NCI-H526 treated with DMSO at 0.1 percent for 48 hours (cell line): ENCODE measurements at regions not wholly inside any gene's neighbourhood (a gene's known extent, or its start where the extent isn't known, plus 50 kb on each side); places are given as distances from the start of the nearest gene placed in this dataset.
"Not testable (repeated sequence)": the region's sequence is repeated elsewhere in the genome, so short reads cannot be mapped to it uniquely, and the experiment has no call there.

Source experiments
- DNase-seq: peaks from one replicate; lab custom pipeline; 2025; lab: John Stamatoyannopoulos, UW

DNA sequence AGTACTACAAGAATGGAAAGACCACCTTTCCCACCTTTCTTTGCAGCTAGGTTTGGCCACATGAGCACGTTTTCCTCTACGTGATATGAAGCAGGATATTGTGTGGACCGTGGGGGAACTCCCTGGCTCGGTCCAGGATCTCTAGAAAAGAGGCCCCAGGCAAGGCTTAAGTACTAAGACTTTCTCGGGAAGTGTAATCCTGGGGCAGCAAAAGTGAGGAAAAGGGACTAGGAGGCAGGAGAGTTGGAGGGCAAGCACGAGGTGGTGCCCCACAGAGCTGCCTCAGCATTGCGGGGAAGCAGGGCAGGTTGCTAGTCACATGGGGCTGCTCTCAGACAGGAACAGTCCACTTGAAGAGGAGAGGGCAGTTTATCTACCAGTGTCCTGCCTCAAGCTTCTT lies 235.1 kb downstream of the GADD45G start:
- no peak for DNase-seq

GRCh38 chr9:89841456-89841855 lies 236.6 kb downstream of the GADD45G start:
- DNase-seq: no peak

DNA sequence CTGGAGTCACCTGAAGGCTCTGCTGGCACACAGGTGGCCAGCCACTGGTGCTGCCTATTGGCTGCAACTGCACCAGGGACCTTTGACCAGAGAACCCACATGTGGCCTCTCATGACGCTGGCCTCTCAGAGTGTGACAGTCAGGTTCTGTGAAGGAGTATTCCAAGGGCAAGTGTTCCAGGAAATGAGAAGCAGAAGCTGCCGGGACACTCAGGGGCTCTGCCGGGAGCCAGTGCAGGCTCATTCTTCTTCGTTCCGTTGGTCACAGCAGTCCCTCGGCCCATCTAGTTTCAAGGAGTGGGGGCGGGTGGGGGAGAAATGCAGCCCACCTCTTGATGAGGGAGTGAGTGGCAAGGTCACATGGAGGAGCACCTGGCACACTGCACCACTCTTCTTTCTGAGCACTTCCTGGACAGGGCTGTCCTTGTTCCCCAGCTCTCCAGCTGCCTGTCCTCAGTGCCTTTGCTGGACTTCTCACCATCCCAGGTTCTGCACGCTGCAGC lies 237.5 kb downstream of the GADD45G start:
- DNase-seq: no peak

GRCh38 chr9:89843074-89843473 lies 238.3 kb downstream of the GADD45G start:
- no peak for DNase-seq

- DNase-seq: no peak
Observed at GRCh38 chr9:89843591-89843990, 238.8 kb downstream of the GADD45G start.

DNA sequence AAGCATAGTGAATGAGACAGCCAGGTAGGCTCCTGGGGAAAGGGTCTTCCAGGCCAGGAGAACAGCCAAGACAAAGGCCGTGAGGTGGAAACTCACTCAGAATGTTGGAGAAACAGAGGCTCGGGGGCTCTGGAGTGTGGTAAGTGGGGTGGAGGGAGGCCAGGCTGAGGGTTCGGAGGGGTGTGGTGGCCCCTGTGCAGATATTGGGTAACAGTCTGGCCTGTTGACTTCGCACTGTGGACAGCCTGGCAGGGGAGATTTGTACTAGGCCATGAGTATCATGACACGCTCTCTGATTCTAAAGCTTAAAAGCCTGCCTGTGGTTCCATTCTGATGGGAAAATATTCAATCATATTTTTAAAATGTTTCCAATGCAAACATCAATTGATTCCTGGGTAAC lies 239.3 kb downstream of the GADD45G start:
- peak; percentile 40 for DNase-seq

DNA sequence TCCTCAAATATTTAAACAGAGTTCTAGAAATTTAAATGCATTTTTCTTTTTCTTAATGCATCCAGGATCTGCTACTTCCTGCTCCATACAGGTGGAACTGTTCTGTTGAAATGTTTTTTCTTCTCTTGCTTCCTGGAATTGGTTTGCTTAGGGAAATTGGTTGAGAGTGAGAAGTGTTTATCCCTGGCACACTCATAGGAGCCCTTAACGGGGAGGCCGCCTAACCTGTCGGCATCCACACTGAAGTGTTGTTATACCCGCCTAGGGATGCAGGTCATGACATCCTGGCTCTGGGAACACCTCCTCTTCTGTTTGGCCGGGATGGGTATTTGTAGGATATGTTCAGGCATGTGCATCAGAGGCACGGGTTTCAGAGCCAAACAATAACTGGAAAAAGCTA lies 239.7 kb downstream of the GADD45G start:
- peak; percentile 85 for DNase-seq

GRCh38 chr9:89845321-89845720 lies 240.5 kb downstream of the GADD45G start:
- DNase-seq: no peak

DNA sequence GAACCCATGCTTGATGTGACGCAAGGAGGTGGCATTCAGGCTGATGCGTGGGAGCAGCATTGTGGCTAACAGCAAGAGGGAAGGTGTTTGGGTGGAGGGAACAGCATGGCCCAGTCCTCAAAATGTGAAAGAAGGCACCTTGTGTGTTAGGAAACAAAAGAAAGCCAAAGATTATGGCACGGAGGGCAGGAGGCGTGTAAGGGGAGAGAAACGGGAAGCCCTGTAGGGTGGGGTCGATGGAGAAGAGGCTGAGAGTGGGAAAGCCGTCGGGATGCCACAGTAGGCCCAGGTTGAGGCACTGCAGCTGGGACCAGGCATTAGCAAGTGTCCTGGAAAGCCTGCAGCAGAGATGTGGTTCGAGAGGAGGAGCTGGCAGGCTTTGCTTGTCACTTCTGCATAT lies 241.1 kb downstream of the GADD45G start:
- no peak for DNase-seq

GRCh38 chr9:89848060-89849040 lies 243.5 kb downstream of the GADD45G start:
- DNase-seq: no peak

DNA sequence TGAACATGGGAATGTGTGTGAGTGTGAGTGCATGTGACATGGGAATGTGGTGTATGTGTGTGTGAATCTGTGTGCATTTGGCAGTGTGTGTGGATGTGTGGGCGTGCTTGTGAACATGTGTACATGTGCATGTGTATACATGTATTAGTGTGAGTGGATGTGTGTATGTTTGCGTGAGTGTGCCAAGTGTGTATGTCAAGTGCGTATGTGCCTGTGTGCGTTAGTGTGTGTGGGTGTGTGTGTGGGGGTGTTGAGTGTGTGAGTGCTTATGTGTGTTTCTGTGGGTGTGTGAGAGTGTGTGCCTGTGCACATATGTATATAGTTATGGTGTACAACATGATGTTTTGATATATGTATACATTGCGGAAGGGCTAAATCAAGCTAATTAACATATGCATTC lies 244.3 kb downstream of the GADD45G start:
- no peak for DNase-seq

- DNase-seq: no peak
Observed at GRCh38 chr9:89850153-89850552, 245.3 kb downstream of the GADD45G start.

DNA sequence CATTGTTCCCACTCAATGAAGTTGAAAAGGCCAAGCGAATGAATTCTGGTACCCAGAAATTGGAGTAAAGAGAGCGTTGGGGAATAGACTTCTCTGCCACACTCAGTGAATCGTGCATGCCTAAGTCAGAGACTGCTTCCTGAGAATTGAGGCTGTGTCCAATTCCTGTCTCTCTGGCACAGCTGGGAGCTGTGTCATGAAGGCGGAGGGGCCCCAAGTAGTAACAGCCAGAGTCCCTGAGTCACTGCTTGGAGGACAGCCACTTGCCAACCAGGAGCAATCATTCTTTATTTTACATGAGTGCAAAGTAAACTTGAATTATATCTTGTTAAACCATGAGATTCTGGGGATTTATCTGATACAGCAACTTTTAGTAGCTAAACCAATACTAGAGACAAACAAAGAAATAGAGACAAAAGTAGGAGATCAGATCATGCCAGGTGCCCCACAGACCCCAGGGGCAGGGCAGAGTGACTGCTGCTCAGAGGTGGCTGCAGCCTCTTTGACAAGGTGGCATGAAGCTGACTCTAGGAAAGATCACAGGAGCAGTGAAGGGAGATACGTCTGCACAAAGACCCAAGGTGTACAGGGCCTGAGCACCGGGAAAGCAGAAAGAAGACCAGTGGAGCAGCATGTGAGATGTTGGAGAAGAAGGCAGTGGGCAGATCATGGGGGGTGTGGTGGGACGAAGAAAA lies 246.0 kb downstream of the GADD45G start:
- DNase-seq: no peak

DNA sequence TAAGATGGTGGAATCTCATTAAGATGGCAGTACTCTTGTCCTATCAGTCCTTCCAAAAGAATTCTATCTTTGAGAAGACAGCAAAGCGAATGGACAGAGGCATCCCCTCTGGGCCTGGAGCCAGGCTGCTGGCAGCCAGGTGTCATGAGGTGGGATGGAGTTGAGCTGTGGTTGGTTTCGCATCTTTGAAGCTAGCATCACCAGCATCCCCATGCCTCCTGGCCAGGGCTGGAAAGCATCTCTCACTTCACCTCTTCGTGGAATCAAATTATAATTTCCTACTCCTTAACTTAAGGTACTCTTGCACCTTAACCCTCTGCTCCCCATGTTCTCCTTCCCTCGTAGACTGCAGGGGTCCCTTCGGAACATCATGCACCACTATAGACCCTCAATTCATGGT lies 248.3 kb downstream of the GADD45G start:
- no peak for DNase-seq

DNA sequence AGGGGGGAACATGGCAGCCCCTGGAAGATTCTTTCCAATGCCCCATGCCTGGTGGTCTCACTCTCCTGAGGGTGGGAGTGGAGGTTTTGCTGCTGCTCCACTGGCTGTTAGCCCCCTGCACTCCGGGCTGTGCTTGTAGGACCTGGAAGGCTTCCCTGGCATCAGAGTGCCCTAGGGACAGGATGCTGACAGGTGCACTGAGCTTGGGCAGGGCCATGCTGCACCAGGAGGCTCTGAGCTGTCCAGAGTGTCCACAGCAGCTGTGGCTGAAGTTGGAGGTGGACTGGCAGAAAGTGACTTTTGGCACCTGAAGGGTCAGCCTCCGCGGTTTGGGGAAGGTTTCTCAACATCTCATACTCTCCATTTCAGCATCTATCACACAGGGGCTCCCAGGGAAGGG lies 249.1 kb downstream of the GADD45G start:
- no peak for DNase-seq

DNA sequence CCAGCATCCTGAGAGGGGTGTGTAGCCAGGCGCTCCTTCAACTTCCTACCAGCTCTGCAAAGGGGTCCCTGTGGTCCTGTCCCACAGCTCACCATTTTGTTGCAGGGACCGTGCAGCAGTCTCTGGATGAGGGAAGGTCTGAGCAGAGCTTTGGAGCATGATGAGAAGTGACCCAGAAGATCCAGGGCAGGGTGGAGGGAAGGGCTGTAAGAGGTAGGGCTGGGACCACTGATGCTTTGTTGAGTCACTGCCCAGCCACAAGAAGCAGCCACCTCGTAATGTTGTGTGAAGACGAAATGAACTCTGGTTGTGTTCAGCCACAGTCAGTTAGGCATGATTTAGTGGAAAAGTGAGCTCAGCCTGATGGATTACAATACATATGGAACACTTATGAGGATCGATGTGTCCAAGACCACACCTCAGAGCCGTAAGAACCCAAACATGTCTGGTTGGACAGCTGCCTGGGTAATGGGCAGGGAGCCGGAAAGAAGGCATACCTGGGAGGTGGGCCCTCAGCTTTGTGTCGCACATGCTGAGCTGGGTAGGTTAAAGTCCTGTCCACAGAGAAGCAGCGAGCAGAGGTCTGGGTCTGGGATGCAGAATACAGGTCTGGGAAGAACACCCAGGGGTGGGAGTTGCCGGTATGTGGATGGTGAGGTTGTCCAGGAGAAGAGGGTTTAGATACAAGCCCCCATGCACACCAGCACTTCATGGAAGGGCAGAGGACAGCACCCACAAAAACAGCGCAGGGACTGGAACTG lies 250.1 kb downstream of the GADD45G start:
- no peak for DNase-seq

GRCh38 chr9:89856296-89856695 lies 251.5 kb downstream of the GADD45G start:
- DNase-seq: not testable (repeated sequence)

DNA sequence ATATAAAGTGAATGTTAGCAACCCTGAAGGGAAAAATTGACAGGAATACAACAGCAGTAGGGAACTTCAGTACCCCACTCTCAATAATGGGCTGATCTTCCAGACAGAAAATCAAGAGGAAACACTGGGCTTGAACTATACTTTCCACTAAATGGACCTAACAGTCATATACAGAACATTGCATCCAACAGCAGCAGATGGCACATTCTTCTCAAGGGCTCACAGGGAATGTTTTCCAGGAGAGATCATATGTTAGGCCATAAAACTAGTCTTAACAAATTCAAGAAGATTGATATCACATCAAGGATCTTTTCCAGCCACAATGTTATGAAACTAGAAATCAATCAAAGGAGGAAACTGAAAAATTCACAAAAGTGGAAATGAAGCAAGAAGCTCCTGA lies 252.1 kb downstream of the GADD45G start:
- DNase-seq: not testable (repeated sequence)

DNA sequence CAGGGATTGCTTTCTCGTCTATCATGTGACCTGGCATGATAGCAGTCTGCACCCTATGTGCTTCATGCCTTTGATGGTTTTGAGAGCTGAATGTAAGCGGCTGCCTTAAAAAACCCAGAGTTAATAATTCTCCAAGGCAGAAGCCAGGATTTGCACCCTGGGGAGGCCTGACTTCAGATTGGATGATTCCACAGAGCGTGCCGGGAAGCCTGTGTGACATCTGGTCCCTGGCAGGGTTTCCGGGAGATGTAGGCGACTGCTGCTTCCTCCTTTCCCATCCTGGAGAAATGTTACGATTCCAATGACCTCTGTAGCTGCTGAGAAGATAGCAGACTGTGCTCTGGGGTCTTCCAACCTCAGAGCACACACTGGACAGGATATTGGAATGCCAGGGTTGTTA lies 255.0 kb downstream of the GADD45G start:
- DNase-seq: not testable (repeated sequence)

DNA sequence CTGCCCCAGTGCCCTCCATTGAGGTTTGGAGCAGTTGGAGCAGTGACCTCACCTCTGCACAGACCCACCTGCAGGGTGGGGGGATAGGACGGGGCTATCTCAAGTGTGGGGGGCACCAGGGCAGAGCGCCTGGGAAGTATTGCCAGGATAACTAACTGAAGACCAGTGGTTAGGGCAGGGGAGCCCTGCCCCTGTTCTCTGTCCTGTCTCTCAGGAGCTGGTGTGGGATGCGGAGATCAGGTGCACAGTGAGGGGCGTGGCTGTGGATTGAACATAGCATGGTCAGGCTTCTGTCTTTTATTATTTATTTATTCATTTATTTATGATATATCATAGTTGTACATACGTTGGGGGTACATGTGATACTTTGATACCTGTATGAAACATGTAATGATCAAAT lies 256.6 kb downstream of the GADD45G start:
- DNase-seq: not testable (repeated sequence)

GRCh38 chr9:89862316-89862715 lies 257.5 kb downstream of the GADD45G start:
- DNase-seq: no peak

DNA sequence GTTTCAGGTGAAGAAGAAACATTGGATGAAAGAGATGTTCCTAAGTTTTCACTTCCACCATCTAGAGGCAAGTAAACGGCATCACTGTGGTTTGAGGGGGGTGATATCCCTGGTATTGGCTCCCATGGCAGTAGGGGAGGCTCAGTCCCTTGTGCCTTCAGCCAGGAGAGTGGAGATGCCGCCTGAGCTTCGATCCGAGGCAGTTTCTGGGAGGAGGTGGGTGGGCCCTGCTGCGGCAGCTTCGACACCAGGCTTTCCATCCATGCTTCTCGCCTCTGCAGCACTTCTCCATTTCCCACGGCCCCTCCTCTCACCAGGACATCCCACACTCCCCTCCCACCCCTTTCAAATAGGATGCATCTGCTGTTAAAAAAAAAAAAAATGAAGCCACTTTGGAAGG lies 258.3 kb downstream of the GADD45G start:
- no peak for DNase-seq
